ENCODE measurements at regions not wholly inside any gene's neighbourhood (a gene's known extent, or its start where the extent isn't known, plus 50 kb on each side); places are given as distances from the start of the nearest gene placed in this dataset.
"Not testable (repeated sequence)": the region's sequence is repeated elsewhere in the genome, so short reads cannot be mapped to it uniquely, and the experiment has no call there.

GRCh38 chr6:92671462-92671861 is 747.9 kb downstream of the EPHA7 start:
- H3K27me3 ChIP-seq (ENCODE audit: control insufficient read depth in 4 of 4, insufficient read depth in 4 of 4, low read length in 3 of 4); H3K36me3 ChIP-seq (ENCODE audit: control insufficient read depth in 4 of 4, insufficient read depth in 3 of 4, low read depth in 1 of 4, low read length in 3 of 4); DNase-seq (ENCODE audit: low spot score); H3K4me3 ChIP-seq (ENCODE audit: low read depth in 1 of 3, low read length in 3 of 3); H3K4me1 ChIP-seq (ENCODE audit: control insufficient read depth in 4 of 4, insufficient read depth in 4 of 4, low read length in 3 of 4); H3K9me3 ChIP-seq (ENCODE audit: control insufficient read depth in 4 of 4, low read length in 3 of 4); H3K27ac ChIP-seq (ENCODE audit: low read depth in 1 of 2, low read length in 2 of 2); H3K9ac ChIP-seq (ENCODE audit: low read depth in 1 of 2, low read length in 2 of 2): not testable (repeated sequence)

GRCh38 chr6:92667843-92668242 is 751.5 kb downstream of the EPHA7 start:
- Histone ChIP-seq H3K36me3 (ENCODE audit: control insufficient read depth in 4 of 4, insufficient read depth in 3 of 4, low read depth in 1 of 4, low read length in 3 of 4) (no peaks in the 10 kb centered on the region), H3K9me3 (ENCODE audit: control insufficient read depth in 4 of 4, low read length in 3 of 4) (no peaks in the 10 kb centered on the region), H3K4me1 (ENCODE audit: control insufficient read depth in 4 of 4, insufficient read depth in 4 of 4, low read length in 3 of 4) (no peaks in the 10 kb centered on the region), H3K4me3 (ENCODE audit: low read depth in 1 of 3, low read length in 3 of 3) (no peak overlapping the region), H3K27me3 (ENCODE audit: control insufficient read depth in 4 of 4, insufficient read depth in 4 of 4, low read length in 3 of 4) (no peaks in the 10 kb centered on the region), H3K9ac (ENCODE audit: low read depth in 1 of 2, low read length in 2 of 2) (no peak overlapping the region), H3K27ac (ENCODE audit: low read depth in 1 of 2, low read length in 2 of 2) (no peak overlapping the region)
- TF ChIP-seq MAX (IDR thresholded peaks at IDR 0.05) (no peak), GABPA (IDR thresholded peaks at IDR 0.05 in 1 of 2, conservative IDR thresholded peaks at IDR 0.05 in 1 of 2) (no peak), CTCF (IDR thresholded peaks at IDR 0.05; ENCODE audit: low read depth, low read length, missing input control) (no peak), ATF3 (IDR thresholded peaks at IDR 0.05) (no peak), TAF1 (conservative IDR thresholded peaks at IDR 0.05) (no peak), JUND (IDR thresholded peaks at IDR 0.05) (no peak), RAD21 (IDR thresholded peaks at IDR 0.05) (no peak), FOXA1 (IDR thresholded peaks at IDR 0.05) (no peak), HNF4G (IDR thresholded peaks at IDR 0.05) (no peak), RXRA (IDR thresholded peaks at IDR 0.05) (no peak), YY1 (IDR thresholded peaks at IDR 0.05) (no peak), NR2F2 (IDR thresholded peaks at IDR 0.05) (no peak), ZBTB33 (IDR thresholded peaks at IDR 0.05) (no peak)
- whole genome bisulfite sequencing, result 61% methylated on average over 5 of the region's 5 CpGs
- no peak for DNase-seq (ENCODE audit: low spot score)

- TF ChIP-seq GABPA (IDR thresholded peaks at IDR 0.05 in 1 of 2, conservative IDR thresholded peaks at IDR 0.05 in 1 of 2), result no peak
- Histone ChIP-seq H3K4me1 (ENCODE audit: control insufficient read depth in 4 of 4, insufficient read depth in 4 of 4, low read length in 3 of 4) (peaks cover 0 to 1% (median 0%) of the 10 kb centered on the region in 4 donors), H3K9ac (ENCODE audit: low read depth in 1 of 2, low read length in 2 of 2) (no peak overlapping the region), H3K9me3 (ENCODE audit: control insufficient read depth in 4 of 4, low read length in 3 of 4) (peaks cover 0 to 2% (median 0%) of the 10 kb centered on the region in 4 donors), H3K27ac (ENCODE audit: low read depth in 1 of 2, low read length in 2 of 2) (no peak overlapping the region), H3K36me3 (ENCODE audit: control insufficient read depth in 4 of 4, insufficient read depth in 3 of 4, low read depth in 1 of 4, low read length in 3 of 4) (no peaks in the 10 kb centered on the region), H3K4me3 (ENCODE audit: low read depth in 1 of 3, low read length in 3 of 3) (no peak overlapping the region), H3K27me3 (ENCODE audit: control insufficient read depth in 4 of 4, insufficient read depth in 4 of 4, low read length in 3 of 4) (no peaks in the 10 kb centered on the region)
- whole genome bisulfite sequencing, result 55% methylated on average over 5 of the region's 5 CpGs
- DNase-seq (ENCODE audit: low spot score), result no peak
These were observed 770.8 kb downstream of the EPHA7 start for GRCh38 chr6:92648364-92649086.

All from liver (tissue), 8 donors.